Activated CD4-positive, alpha-beta T cell treated with anti-CD3 and anti-CD28 coated beads, Interleukin-2, Interleukin-6, amounts not matched to agents 100 ng/mL and 50 ng/mL, durations not matched to agents 16 hours and 8 hours (primary cell): ENCODE measurements at regions not wholly inside any gene's neighbourhood (a gene's known extent, or its start where the extent isn't known, plus 50 kb on each side); places are given as distances from the start of the nearest gene placed in this dataset.

ENCODE experiments used
- DNase-seq: peaks from one replicate; pipeline ENCODE4 v3.0.0-alpha.2; 2020

DNA sequence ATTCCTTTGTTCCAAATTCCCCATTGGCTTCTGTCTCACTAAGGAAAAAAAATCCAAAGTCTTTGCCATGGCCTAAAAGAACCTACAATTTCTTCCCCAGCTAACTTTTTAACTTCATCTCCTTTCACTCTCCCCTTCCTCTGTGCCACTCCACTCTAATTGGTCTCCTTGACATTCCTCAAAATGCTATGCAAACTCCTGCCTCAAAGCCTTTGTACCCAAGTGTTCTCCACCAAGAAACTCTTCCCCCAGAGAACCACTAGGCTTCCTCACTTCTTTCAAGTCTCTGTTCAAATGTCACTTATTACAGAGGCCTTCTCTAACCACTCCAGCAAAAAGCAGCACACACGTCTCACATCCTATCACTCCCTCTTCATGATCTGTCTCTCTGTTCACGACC is 91.6 kb upstream of the NR4A3 start:
- no peak for DNase-seq

DNA sequence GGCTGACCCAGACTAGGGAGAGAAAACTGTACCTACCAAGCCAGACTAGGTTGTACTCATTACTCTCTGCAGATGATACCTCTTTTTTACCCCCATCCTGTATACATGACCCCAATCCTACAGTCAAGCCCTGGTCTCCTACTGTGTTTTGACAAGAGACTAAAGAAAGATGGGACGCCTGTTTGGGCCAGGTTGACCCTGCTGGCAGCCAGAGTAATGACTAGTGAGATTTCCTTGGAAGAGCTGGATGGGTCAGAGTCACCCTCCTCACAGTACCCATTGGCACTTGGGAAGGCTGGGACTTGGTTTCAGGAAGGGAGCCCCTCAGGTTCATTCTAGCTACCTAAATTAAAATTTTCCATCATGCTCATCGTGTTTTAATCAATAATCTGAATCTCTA is 89.7 kb upstream of the NR4A3 start:
- DNase-seq: no peak

DNA sequence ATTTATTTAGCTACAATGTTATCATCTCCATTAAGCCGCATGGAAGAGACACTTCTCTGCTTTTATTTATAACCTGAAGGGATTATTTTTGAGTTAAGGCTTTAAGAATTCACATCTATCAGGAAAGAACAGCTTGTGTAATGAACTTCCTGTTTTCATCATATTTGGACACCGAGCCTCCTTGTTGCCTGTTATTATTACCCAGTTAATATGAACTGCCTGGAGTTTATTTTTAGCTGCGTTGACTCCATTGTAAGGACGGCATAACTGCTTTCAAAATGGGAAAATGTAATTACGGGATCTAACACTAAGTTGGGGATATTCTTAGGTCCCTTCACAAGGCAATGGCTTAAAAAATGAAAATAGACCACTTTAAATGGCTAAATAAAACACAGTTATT is 89.0 kb upstream of the NR4A3 start:
- DNase-seq: no peak

DNA sequence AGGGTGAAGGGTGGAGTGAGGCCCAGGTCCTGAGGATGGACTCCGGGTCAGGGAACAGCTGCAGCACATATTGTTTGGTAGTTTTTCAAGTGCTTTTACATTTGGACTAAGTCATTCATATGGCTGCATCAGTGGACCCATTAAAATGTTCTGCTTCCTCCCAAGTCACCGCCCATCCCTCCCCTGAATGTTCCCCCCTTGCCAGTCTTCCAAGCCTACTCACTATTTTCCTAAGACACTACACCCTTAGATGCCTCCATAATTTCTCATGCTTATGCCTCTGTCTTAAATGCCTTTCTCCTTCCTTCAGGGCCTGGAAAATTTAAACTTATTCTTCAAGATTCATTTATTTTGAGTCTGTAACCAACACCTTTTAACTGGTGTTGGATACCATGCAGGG is 86.6 kb upstream of the NR4A3 start:
- no peak for DNase-seq

DNA sequence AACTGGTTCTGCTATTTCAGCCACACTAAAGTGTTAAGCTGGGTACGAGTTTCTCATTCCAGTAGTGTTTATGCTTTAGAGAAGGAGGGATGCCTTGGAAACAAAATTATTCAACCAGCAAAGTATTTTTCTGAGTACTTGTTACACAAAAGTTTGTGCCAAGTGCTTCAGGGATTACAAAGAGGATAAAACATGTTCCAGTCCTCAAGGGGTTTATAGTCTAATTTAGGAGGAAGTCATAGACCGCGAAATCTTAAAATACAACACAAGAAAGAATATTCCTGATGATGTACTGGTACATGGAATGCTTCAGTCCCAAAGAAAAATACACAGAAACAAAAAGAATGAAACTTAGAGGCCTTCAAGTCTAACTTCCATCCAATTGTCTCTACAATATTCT is 85.4 kb upstream of the NR4A3 start:
- no peak for DNase-seq

DNA sequence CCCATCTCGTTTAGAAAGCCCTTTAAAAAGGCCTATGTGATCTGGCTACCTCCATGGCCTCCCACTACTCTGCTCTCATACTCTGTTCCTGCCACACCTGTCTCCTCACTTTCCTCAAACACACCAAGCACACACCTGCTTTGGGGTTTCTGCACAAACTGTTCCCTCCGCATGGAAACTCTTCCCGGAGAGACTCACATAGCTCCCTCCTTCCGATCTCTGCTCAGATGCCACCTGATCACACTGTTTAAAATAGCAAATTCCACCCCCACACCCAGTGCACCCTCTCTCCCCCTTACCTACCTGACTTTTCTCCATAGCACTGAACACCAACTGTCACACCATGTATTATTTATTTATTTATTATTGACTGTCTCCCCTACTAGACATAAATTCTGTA is 84.0 kb upstream of the NR4A3 start:
- no peak for DNase-seq

DNA sequence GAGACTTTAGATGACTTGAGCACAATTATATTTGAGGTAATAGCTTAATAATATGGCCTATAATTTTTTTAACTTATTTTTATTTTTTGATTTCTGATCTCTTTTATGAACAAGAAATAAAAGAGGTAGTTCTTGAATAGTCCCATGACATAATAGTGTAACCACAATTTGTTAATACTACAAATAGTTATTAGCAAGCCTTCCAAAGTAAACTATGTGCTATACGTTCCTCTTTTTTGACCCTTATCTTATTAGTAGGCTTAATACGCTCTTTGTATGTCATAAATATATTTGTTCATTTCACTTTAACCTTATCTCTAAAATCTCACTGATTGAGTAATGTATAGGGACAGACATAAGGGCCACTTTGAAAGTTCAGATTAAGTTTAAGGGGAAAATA is 78.7 kb upstream of the NR4A3 start:
- no peak for DNase-seq

DNA sequence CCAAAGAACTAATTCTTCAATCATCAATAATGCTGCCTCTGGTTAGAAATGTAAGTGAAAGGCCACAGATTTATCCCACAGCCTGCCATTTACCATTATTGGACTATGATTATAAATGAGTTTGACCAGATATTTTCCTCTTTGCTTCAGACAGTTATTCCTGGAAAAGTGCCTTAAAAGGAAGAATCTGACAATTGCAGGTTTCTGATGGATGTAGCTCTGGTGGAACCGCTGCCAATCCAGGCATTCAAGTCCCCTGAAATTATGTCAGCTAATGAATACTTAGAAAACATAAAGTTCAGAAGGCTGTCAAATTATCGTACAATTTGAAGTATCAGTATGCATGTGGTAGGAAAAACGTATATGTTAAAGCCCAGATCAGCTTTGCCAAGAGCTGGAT is 78.2 kb upstream of the NR4A3 start:
- DNase-seq: no peak

DNA sequence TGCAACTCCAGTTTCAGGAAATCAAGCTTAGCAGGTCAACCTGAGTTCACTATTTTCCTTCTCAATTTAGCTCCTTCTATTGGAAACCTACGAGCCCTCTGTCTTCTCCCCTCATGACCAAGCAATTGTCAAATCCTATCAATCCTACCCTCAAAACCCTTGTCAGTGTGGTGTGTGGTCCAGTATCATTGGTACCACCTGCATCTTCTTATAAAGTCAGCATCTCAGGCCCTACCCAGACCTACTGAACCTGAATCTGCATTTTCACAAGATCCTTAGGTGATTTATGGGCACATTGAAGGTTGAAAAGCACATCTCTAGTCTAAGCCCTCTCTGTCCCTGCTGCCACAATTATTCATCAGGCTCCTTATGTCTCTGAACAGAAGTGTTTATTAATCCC is 77.6 kb upstream of the NR4A3 start:
- DNase-seq: no peak

DNA sequence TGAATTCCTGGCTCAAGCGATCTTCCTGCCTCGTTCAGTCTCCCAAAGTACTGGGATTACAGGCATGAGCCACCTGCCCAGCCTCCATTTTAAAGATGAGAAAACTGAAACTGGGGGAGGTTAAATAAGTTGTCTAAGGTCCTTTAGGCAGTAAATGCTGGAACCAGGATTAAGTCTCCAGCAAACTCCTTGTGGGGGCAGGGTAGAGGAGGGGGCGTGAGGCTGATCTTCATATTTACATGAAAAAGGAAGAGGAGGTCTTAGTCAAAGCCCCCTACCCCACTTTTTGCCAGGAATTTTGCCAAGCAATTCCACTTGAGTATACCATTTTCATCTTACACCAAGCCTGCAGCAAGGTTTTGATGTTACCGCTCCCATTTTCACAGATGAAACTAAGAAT is 76.6 kb upstream of the NR4A3 start:
- no peak for DNase-seq

DNA sequence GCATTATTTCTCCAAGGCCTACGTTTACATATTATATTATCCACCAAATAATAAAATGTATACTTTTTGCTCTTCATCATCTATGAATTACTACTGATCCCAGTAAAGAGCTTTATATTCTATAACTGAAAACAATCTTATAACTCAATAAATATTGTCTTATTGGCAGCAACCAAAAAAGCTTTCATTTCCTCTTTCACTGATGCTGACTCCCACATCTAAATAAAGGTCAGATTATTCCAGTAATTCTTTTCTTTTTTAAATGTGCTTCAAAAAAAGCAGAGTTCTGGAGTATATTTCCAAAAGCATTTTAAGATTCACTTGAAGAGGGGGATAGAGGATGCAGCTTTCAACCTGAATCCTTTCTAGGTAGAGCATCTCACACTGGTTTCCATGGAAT is 75.3 kb upstream of the NR4A3 start:
- DNase-seq: no peak

DNA sequence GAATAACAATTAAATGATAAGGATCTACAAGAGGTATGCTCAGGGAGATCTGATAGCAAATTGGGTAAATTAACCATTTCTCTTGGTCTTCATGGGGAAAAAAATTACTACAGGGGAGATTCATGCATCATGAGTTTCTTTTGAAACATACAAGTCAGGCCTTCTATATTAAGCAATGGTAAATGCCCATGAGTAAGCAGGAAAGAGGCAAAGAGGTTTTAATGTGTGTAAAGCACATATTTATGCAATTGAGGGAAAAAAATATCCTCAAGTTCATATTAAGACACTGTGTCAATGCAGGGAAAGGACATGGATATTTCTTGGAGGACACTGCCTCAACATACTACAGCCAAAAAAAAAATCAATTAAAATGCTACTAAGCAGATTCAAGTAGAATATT is 73.4 kb upstream of the NR4A3 start:
- DNase-seq: no peak

DNA sequence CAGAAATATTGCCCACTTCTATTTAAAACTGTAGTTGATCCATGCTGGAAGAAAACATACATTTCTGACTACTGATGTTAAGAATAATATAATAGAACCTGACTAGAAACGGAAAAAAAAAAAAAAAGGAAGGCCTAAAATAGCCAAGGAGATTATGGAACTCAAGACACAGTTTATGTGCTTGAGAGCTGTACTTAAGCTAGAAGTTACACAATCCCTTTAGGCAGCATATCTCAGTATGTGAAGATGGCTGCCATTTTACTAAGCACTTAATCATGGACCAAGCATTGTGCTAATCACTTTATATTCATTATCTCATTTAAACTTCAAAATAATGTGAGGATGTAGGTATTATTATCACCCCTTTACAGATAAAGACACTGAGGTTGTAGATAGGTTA is 73.0 kb upstream of the NR4A3 start:
- no peak for DNase-seq

DNA sequence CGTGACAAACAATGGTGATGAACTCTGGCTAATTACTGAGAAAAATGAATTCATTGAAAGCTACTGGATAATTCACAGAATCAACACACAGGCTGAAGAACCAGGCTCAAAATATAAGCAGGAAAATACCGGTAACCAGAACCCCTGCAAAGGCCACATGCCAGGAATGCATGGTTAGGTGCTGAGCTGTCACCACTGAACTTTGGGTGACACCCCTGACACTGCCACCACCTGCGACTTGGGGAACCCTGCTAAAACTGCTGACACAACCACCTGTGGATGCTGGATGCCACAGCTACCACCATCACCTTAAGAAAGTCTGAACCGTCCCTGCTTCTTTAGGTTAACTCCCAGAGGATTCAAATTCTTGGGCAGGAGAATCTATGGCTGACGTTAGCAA is 72.0 kb upstream of the NR4A3 start:
- no peak for DNase-seq

DNA sequence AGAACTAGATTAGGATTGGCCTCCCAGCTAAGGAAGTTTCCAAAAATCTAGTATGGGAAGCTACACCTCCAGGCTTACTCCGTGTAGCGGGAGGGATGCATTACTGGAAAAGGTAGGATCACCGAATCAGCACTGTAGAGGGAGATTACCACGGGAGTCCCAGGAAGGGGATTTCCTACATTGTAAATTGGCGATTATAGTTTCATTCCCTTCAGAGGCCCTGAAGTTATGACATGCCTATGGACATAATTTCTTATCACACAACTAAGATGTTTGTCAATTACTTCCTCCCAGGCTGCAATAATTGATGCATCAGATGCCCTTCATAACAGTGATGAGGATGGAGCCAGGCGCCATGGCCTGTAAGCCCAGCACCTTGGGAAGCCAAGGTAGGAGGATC is 71.2 kb upstream of the NR4A3 start:
- no peak for DNase-seq

DNA sequence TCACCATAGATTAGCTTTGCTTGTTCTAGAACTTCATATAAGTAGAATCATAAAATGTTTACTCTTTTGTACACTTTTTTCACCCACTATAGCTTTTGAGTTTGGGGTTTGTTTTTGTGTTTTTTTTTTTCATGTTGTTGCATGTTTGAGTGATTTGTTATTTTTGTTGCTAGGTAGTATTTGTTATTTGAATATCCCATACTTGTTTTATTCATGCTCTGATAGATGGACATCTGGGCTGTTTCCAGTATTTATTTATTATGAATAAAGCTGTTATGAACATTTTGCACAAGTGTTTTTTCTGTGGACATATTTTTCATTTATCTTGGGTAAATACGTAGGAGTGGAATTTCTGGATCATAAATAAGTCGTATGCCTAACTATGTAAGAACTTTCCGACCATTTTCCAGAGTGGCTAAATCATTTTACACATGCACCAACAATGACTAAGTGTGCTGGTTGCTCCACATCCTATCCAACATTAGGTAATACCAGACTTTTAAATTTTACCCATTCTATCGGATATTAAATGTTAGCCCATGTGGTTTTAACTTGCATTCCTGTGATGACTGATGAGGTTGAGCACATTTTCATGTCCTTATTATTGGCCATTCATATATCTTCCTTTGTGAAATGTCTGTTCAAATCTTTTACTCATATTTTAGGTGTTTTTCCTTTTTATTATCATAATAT is 69.1 kb upstream of the NR4A3 start:
- no peak for DNase-seq

DNA sequence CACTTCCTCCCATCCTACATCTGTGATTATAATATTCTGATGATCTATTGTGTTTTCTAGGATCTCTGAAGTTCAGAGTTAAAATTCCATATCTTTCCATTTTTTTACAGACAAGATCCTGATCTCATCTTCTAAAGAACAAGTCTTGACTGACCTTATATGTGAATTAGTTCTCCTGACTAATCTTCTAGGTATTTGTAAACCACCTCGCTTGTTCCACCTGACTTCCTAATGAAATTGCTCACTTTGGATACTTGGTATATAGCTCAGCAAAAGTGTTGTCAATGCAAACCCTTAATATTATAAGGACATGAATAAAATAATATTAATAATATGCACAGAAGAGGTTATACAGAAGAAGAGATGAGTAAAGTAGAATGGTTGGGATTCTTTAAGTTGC is 68.2 kb upstream of the NR4A3 start:
- no peak for DNase-seq

DNA sequence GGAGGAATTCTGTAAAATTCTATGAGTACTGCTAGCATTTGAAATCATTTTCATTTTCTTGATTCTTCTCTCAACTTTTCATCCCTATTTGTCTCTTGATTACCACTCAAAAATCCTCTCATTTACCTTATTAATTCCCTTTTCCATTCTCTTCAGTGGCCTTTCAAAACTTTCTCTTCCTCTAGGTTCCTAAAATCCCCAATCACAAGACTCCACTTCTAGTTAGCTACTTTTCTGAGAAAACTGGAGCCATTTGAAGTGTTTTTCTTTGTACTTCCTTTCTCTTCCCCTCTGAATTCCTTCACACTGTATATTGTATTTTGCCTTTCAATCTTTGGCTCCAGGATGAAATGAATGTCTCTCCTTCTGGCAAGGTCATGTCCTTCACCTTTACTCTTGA is 61.3 kb upstream of the NR4A3 start:
- no peak for DNase-seq

DNA sequence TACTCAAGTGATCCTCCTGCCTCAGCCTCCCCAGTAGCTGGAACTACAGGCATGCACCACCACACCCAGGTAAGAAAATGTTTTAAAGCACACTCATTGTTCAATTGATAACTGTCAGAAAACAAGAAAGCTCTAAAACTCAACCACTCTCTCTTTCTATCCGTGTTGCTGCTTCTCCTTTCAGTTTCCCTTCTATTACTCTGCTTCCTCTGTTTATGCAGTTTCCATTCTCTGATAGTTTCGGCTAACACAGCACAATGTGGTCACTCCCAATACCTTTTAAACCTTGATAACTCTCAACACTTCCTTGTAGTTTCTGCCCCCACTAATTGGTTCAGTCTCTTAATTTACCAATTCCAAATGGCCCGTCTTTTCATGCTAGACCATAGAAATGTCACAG is 59.2 kb upstream of the NR4A3 start:
- peak; percentile 18 for DNase-seq
